ENCODE measurements at regions not wholly inside any gene's neighbourhood (a gene's known extent, or its start where the extent isn't known, plus 50 kb on each side); places are given as distances from the start of the nearest gene placed in this dataset.
"Not testable (repeated sequence)": the region's sequence is repeated elsewhere in the genome, so short reads cannot be mapped to it uniquely, and the experiment has no call there.

DNA sequence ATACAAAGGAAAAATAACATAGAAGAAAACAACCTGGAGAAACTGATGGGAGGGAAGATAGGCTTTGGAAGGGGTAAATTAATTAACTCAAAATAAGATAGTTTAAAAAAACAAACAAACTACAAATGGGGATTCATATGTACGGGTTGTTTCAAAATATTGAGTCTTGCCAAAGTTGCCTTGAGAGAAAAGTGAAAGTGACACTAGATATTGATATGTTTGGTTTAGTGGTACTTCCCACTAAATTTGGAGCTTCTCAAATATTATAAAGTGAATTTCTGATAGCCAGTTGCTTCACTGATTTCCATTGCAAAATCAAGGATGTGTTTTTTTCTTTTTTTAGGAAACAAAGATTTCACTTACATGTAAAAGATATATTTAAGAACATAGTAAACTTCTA, 149.5 kb upstream of the RUNX1 start:
- no peak overlapping the region for H3K9ac ChIP-seq
- peaks cover 23% of the 10 kb centered on the region for H3K9me3 ChIP-seq
- no peaks in the 10 kb centered on the region for H3K36me3 ChIP-seq
- H4K20me1 ChIP-seq: no peaks in the 10 kb centered on the region
- H3K4me1 ChIP-seq: peaks cover 2% of the 10 kb centered on the region; the same call in 1 of the 2 replicates
- no peak overlapping the region for H3K27ac ChIP-seq
- H3K27me3 ChIP-seq: no peaks in the 10 kb centered on the region
- H3K4me2 ChIP-seq: no peak overlapping the region
- no peak overlapping the region for H3K4me3 ChIP-seq
- TF ChIP-seq Cebpa-rat (IDR thresholded peaks at IDR 0.05): no peak

DNA sequence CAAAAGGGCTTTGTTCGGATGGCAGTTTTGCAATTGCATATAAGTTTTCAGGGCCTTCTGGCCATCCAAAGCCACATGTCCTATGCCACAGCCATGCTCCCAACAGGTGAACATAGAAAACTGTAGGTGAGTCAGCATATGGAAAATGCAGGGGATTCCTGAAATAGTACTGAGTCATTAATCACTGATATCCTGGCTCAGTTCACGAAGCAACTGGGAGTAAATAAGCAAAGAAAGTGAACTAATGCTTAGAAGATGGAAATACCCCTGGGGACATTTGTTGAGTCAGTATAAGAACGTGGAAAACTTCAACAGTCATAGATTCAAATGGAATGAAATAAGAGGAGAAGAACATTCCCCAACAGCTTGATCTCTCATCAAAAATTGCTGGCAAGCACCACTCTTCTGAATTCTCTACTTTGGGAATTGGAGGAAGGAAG, 148.9 kb upstream of the RUNX1 start:
- Histone ChIP-seq H3K36me3 (no peaks in the 10 kb centered on the region), H3K27ac (no peak overlapping the region), H3K9me3 (peaks cover 25% of the 10 kb centered on the region), H3K4me3 (no peak overlapping the region), H3K4me1 (no peaks in the 10 kb centered on the region), H3K27me3 (no peaks in the 10 kb centered on the region), H3K9ac (no peak overlapping the region), H3K4me2 (no peak overlapping the region), H4K20me1 (no peaks in the 10 kb centered on the region)
- TF ChIP-seq Cebpa-rat (IDR thresholded peaks at IDR 0.05): no peak

DNA sequence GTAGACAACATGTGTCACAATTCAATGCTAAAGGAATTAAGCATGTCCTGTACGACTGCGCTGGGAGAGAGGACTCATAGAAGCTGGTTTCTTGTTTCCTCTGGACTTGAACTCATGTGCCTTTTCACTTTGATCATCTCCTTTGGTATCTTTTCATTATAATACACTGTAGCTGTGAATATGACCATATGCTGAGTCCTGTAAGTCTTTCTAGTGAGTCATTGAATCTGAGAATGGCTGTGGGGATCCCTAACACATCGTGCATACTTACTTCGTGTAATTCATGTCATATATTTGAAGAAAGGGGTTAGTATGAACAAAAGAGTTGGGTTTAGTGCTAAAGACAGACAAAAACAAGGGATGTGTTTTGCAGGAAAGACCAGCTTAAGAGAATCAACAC, 148.1 kb upstream of the RUNX1 start:
- H3K4me3 ChIP-seq: no peak overlapping the region
- H3K27ac ChIP-seq: no peak overlapping the region

DNA sequence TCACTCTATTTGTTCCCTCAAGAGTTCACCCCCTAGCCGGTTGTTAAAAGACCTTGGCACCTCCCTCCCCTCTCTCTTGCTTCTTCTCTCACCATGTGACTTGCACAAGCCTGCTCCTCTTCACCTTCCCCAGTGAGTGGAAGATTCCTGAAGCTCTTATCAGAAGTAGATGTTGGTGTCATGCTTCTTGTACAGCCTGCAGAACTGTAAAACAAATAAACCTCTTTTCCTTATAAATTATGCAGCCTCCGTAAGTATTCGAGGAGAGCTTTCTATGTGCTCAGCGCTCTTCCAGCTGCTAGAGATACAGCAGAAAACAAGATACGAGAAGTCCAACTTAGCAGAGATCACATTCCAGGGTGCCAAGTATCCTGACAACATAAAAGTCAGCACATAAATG, 147.0 kb upstream of the RUNX1 start:
- no peaks in the 10 kb centered on the region for H3K36me3 ChIP-seq
- no peak overlapping the region for H3K4me2 ChIP-seq
- H3K27ac ChIP-seq: no peak overlapping the region
- no peak overlapping the region for H3K4me3 ChIP-seq
- peaks cover 25% of the 10 kb centered on the region for H3K9me3 ChIP-seq
- no peak overlapping the region for H3K9ac ChIP-seq
- H3K27me3 ChIP-seq: no peaks in the 10 kb centered on the region
- H3K4me1 ChIP-seq: no peaks in the 10 kb centered on the region
- no peak for TF ChIP-seq Cebpa-rat (IDR thresholded peaks at IDR 0.05)
- H4K20me1 ChIP-seq: no peaks in the 10 kb centered on the region

More for the DNA sequence above, 148.1 kb upstream of the RUNX1 start:
- no peaks in the 10 kb centered on the region for H4K20me1 ChIP-seq
- peaks cover 25% of the 10 kb centered on the region for H3K9me3 ChIP-seq
- TF ChIP-seq Cebpa-rat (IDR thresholded peaks at IDR 0.05): no peak
- H3K4me1 ChIP-seq: no peaks in the 10 kb centered on the region
- H3K4me2 ChIP-seq: no peak overlapping the region
- no peak overlapping the region for H3K9ac ChIP-seq
- H3K27me3 ChIP-seq: no peaks in the 10 kb centered on the region
- H3K36me3 ChIP-seq: no peaks in the 10 kb centered on the region

DNA sequence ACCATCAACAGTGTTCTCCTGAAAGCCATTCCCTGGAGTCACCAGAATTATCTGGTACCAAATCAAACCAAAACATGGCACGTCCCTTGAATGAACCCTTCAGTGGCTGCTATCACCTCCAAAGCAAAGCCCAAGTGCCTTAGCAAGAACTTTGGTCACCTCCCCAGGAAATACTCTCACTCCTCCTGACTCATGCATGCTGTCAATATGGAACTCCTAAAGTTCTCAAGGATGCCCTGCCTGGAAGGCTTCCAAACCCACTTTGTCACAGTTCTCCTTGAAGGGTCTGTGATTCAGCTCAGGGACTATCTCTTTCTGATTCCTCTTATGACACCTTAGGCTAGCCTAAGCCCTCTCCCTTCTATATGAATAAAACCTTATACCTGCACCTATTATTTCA, 146.1 kb upstream of the RUNX1 start:
- no peak overlapping the region for H3K4me3 ChIP-seq
- TF ChIP-seq Cebpa-rat (IDR thresholded peaks at IDR 0.05): no peak
- H3K27me3 ChIP-seq: no peaks in the 10 kb centered on the region
- no peak overlapping the region for H3K4me2 ChIP-seq
- 0 out of 2 replicates have a peak, but pooled peaks cover under 1% of the 10 kb centered on the region for H3K4me1 ChIP-seq
- H4K20me1 ChIP-seq: no peaks in the 10 kb centered on the region
- no peak overlapping the region for H3K27ac ChIP-seq
- H3K9me3 ChIP-seq: peaks cover 25% of the 10 kb centered on the region
- no peaks in the 10 kb centered on the region for H3K36me3 ChIP-seq
- H3K9ac ChIP-seq: no peak overlapping the region

DNA sequence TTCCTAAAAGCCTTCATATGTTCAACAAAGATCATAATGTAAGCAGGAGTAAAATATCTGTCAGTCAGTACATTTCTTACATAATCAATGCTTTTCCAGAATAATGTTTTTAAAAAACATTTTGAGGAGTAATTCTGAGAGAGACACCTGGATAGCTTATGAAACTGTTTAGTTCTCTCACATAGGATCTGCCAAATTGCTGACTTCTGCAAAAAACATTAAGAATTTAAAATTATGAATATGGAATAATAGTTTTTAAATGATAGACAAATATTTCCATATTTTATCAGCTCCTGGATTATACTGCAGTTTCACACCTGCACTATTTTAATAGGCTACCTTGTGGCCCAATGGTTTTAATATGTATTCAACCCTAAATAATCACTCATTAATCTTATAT, 142.7 kb upstream of the RUNX1 start:
- H4K20me1 ChIP-seq: no peaks in the 10 kb centered on the region
- H3K36me3 ChIP-seq: no peaks in the 10 kb centered on the region
- H3K9me3 ChIP-seq: peaks cover 25% of the 10 kb centered on the region
- no peak overlapping the region for H3K4me2 ChIP-seq
- TF ChIP-seq Cebpa-rat (IDR thresholded peaks at IDR 0.05): no peak
- peaks cover 16% of the 10 kb centered on the region for H3K4me1 ChIP-seq
- H3K27ac ChIP-seq: no peak overlapping the region
- H3K4me3 ChIP-seq: no peak overlapping the region
- H3K27me3 ChIP-seq: no peaks in the 10 kb centered on the region
- no peak overlapping the region for H3K9ac ChIP-seq

DNA sequence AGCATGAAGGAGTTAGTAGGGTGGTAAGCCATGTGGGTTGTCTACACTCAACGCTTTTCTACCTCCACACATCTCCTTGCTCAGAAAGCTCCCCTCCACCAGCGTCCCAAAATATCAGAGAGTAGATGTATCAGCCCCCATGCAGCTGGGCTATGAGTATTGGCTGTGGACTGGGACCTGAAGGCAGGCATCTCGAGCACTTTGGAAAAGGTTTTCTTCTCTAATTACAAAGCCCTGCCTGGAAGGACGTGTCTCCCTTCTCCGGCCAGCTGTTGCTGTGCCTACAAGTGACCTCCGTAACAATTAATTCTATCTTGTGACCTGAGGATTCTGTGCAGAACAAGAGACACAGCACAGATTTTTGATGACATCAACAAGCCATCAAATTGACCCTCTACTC, 142.0 kb upstream of the RUNX1 start:
- Histone ChIP-seq H3K27me3 (no peaks in the 10 kb centered on the region), H3K27ac (no peak overlapping the region), H4K20me1 (no peaks in the 10 kb centered on the region), H3K4me2 (no peak overlapping the region), H3K9ac (no peak overlapping the region), H3K4me1 (peaks cover 16% of the 10 kb centered on the region), H3K9me3 (peaks cover 25% of the 10 kb centered on the region), H3K36me3 (no peaks in the 10 kb centered on the region), H3K4me3 (no peak overlapping the region)
- TF ChIP-seq Cebpa-rat (IDR thresholded peaks at IDR 0.05): no peak

DNA sequence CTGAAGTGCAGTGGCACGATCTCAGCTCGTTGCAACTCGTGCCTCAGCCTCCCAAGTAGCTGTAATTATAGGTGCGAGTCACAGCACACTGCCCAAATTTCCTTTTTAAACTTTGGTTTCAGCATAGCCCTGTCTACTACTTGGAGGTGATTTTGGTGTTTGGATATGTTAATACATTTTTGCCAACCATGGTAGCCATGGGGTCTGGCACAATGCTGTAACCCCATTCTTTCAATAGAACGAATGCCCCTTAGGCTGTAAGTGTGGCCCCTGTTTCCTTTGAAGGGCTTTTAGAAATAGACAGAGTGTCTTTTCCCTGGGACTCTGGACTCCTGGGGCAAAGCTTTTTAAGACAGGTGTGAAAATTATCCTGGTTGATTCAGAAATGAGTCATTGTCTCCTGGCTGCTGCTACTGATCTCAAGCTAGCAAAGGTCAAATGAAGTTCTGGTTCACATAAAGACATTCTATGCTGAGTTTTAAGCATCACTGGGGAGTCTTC, 141.1 kb upstream of the RUNX1 start:
- Histone ChIP-seq H3K4me1 (peaks cover 16% of the 10 kb centered on the region), H3K27me3 (no peaks in the 10 kb centered on the region), H4K20me1 (no peaks in the 10 kb centered on the region), H3K9ac (no peak overlapping the region), H3K4me3 (no peak overlapping the region), H3K9me3 (peaks cover 19% of the 10 kb centered on the region), H3K4me2 (no peak overlapping the region), H3K27ac (no peak overlapping the region), H3K36me3 (no peaks in the 10 kb centered on the region)
- no peak for TF ChIP-seq Cebpa-rat (IDR thresholded peaks at IDR 0.05)

DNA sequence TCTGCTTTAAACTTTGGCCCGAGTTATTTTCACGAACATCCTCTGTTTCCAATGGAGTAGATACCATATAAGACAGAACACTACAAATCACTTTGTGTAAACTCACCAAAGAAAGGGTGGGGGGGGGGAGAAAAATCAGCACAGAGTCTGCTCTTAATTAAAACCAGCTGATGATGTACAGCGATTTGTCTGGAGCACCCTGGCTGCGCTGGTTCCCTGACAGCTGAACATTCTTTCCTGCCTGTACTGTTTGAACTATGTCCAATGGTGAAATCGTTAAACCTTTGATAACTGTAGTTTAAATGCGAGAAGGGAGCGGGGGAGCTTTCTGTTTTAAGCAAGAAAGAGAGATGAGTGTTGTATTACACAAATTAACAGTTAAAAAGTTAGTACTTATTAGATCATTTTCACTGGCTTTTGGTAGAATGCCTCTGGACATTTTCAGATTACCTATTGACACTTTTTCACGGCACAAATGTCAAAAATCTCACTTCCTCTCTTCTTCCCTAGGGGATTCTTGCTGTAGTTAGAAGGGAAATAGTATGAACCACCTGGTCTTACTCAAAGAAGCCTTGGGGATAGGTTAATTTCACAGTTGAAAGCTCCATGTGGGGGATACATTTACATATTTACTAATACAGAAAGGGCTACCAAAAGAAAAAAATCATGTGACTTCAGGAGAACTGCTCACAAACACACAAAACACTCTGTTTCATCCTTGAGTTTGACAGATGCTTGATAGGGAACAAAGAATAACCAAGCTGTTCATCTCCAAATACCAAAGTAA, 140.2 kb upstream of the RUNX1 start:
- Histone ChIP-seq H3K4me2 (peak overlapping the region; percentile 34), H3K36me3 (no peaks in the 10 kb centered on the region), H3K4me1 (peaks cover 16% of the 10 kb centered on the region), H4K20me1 (no peaks in the 10 kb centered on the region), H3K27ac (no peak overlapping the region), H3K9me3 (peaks cover 10% of the 10 kb centered on the region), H3K27me3 (no peaks in the 10 kb centered on the region), H3K9ac (no peak overlapping the region), H3K4me3 (no peak overlapping the region)
- TF ChIP-seq Cebpa-rat (IDR thresholded peaks at IDR 0.05): no peak

DNA sequence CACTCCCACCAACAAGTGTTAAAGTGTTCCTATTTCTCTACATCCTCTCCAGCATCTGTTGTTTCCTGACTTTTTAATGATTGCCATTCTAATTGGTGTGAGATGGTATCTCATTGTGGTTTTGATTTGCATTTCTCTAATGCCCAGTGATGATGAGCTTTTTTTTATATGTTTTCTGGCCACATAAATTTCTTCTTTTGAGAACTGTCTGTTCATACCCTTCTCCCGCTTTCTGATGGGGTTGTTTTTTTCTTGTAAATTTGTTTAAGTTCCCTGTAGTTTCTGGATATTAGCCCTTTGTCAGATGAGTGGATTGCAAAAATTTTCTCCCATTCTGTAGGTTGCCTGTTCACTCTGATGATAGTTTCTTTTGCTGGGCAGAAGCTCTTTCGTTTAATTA, 134.3 kb upstream of the RUNX1 start:
- not testable (repeated sequence) for H3K4me3 ChIP-seq, H3K27ac ChIP-seq, H3K4me1 ChIP-seq, H3K27me3 ChIP-seq, H3K9ac ChIP-seq, H3K4me2 ChIP-seq, H3K36me3 ChIP-seq, H4K20me1 ChIP-seq
- peaks cover 16% of the 10 kb centered on the region for H3K9me3 ChIP-seq
